Activated CD4-positive, alpha-beta T cell treated with anti-CD3 and anti-CD28 coated beads for 4 hours (primary cell): ENCODE measurements at regions not wholly inside any gene's neighbourhood (a gene's known extent, or its start where the extent isn't known, plus 50 kb on each side); places are given as distances from the start of the nearest gene placed in this dataset.

Experiments used
- DNase-seq, 2 donors: peaks; one replicate each; pipeline ENCODE4 v3.0.0-alpha.2; 2020

DNA sequence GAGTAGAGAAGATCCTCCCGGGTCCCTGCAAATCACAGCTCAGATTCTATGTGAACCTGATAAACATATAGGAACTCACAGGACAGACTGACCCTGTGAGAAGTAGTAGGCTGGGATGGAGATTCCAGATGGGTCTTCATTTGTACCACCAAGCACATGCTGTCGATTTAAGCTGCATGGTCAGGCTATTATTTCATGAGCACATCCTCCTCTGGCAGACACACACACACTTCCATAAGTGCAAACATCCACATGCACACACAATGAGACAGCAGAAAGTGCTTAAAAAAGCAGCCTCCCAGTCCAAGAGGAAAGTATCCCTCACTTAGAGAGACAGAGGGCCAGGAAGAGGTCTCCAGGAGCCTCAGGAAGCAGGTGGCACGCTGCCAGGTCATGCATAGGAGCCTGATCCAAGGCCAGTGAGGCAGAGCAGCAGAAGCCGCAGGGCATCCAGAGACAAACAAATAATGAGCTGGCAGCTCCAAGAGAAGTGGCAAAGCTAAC, 131.8 kb downstream of the UNC5CL start:
- no peak for DNase-seq

DNA sequence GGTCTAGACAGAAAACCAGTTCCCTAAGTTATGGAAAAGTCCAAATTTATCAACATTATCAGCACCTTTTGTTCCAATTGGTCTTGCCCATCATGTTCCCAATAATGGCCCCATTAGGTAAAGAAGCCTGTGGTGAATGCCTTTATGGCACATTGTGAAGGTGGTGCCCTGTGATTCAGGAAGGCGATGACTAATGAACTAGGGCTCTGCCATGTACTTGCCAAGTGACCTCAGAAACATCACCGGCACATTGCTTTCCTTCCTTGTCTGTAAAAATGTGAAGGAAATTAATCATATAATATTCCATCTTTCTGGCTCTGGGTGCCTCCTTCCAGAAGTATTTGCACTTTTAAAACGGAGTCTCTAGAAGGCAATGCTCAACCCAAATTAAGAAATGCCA, 132.3 kb downstream of the UNC5CL start:
- DNase-seq, result no peak

DNA sequence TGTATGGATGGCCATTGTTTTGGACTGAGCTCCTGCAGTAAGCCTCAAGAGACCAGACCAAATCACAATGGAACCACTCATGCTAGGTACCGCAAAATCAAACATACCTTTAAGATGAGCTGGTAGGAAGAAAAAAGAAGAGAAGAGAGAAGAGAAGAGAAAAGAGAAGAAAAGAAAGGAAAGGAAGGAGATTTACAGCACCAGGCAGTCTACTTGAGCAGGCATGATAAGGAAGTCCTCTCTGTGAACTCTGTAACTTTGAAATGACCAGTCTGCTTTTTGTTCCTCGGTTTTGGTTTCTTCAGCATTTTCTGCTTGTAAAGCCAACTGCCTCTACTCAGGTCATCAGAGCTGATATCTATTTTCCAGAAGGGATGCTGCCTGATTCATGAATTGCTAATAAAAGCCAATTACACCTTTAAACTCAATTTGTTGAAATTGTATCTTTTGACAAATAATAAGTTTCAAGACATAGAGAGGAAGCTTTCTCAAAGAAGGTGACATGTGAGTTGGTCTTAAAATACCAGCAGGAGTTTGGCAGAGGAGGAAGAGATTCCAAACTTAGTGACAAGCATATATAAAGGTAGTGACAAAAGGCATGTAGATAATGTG, 134.3 kb downstream of the UNC5CL start:
- no peak for DNase-seq

DNA sequence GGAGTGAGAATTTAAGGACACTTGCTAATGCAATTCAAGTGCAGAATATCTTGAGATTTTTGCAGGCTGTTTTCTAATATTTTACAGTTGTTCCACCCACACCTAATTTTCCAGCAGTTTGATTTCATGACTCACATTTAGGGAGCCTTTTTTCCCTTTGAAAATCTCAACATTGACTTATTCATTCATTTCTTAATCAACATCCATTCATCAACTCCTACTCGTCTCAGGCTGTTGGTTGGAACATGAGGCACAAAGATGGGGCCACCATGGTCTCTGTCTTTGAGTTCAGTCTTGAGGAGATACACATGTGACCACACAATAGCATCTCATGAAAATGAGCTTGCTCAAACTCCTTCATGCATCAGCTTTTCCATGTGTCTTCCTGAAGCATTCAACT, 135.6 kb downstream of the UNC5CL start:
- DNase-seq, result no peak

DNA sequence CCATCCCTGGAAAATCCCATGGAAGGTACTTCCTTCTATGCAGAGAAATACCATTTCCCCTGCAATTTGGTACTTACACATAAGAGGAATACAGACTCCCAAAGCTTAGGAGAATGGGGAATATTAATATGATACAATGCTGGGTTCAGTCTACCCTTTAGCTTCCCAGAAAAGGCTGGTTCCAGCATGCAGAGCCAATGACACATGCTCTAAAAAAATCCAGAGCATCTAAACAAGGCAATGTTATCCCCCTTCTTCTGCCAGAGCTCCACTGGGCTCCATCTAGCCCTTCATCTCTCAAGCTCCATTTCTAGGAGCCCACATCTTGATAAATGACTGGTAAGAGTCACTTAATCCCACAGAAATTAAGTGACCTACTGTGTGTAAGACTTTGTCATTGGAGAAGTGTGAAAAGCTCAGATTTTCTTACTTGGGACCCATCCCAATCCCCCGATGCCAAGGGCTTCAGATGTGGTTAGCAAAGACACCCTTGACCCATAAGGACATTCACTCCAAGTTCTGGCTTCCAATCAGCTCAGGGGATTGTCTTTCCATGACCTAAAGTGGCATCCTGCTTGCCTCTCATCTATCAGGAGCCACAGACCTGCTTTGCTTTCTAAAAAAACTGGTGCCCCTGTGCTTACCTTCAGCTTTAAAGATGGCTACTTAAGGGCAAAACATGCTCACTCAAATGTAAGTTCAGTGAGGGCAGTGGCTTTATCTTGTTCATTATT, 137.5 kb downstream of the UNC5CL start:
- DNase-seq, result no peak

DNA sequence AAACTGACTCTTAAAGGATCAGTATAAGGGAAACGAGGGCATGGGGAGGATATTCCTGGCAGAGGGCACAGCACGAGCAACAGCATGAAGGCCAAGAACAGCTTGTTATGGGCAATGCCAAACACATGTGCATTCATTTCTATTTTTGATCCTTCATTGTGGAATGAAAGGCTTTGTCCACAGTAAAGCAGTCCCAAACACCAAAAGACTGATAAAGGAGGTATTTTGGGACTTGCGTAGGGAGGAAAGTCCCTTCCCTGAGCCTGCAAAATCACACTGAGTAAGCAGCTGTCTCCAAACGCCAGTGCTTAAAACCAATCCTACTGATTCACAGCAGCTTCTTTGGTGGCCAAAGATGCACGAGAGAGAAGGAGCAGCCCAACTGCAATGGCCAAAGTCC, 138.2 kb downstream of the UNC5CL start:
- DNase-seq, result no peak

DNA sequence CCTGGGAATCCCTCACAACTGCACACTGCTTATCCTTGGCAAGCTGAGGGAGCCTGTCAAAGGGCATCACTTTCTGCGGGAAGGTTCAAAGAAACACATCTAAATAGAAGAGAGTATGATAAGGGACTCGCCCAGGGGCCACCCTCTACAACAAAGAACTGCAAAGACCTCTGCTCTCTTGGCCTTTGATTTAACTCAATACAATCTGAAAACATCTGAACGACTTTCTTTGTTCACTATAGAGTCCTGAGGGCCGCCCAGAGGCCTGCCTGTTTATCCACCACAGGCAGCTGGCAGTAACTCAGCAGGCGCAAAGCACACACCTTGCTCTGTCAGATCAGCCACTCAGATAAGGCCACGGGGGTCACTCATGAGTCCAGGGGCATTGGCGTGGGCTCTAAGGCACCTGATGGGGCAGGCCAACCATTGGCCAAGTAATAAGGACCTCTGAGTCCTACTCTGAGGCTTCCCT, 139.3 kb downstream of the UNC5CL start:
- no peak for DNase-seq

DNA sequence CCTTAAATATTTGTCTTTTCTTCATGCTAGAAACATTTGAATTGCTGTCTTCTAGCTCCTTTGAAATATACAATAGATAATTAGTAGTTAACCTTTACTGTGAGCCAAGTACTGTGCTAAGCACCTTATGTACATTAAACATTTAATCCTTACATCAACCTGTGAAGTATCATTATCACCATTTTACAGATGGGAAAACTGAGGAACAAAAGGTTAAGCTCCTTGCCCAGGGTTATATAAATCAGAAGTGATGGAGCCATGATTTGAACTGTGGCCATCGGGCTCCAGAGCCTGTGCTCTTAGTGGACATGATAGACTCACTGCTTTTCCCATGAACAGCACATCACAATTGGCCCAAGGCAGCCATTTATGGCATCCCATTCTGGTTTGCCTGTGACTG, 140.9 kb downstream of the UNC5CL start:
- no peak for DNase-seq

DNA sequence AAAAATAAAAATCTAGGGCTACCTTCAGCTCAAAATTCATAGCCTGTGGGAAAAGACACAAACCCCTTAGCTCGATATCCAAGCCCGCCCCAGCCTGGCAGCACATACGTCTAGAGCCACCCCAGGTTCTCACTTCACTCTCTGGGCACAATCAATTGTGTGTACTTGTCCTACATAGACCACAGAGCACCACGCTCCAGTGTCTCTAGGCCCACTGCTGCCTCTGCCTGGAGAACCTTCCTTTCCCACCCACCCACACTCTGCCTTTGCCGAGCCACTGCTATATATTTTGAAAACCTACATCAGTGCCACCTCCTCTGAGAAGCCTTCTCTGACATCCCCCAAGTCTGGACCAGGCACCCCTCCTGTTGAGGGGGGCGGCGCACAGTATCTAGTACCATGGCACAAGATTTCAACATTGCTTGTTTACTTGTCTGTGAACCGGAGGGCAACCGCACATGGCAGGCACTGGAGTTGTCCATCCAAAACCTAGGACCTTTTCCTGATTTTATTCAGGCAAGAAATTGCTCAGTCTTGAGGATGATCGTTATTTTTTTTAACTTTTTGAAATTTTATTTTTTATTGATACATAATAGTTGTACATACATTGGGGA, 141.5 kb downstream of the UNC5CL start:
- no peak for DNase-seq

DNA sequence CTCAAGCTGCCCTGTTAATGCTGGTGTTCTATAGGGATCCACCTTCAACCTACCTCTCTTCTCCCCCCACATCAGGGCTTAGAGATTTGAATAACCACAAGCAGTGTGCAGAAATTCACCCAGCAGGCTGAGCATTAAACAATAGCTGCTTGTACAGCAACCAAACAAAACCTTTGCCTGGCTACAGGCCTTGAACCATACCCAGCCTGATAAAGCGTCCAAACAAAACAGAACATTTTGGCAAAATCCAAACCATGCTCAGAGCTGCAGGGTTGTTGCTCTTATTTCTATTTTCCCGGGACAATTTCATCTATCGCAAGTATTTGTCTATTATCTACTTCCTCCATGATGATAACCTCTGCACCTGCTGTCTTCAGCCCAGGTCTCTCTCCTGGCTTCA, 142.3 kb downstream of the UNC5CL start:
- DNase-seq, result no peak

DNA sequence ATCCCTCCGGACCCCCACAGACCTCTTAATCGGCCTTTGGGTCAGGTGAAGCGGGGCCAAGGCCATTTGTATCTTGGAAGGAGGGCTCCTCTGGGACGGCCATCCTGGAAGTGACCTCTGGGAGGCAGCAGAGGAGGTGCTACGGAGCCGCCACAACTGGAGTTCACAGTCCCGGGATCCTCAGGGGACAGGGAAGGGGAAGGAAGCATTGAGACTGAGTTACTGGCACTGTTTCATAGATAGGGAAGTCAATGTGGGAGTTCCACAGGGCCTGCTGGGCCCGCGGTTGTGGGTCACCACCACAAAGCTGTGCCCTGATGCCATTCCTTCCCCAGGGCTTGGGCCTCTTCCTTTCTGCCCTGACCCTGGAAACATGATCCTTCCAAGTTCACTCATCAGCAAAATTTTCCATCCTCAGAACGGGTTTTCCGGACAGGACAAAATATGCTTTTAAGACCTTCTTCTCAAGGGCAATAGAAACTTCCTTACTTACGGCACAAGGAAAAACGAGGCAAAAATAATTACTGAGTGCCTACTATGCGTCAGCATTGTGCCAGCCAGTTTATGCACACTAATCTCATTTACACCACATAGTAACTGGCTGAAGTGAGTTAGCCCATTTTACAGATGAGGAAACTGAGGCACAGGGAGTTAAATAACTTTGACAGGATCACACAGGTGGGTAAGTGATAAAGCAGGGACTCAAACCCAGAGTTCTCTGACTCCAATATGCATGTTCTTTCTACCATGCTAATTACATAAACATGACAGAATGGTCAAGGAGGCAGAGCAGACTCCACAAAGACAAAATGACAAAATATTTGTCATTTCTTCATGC, 143.8 kb downstream of the UNC5CL start:
- no peak for DNase-seq

DNA sequence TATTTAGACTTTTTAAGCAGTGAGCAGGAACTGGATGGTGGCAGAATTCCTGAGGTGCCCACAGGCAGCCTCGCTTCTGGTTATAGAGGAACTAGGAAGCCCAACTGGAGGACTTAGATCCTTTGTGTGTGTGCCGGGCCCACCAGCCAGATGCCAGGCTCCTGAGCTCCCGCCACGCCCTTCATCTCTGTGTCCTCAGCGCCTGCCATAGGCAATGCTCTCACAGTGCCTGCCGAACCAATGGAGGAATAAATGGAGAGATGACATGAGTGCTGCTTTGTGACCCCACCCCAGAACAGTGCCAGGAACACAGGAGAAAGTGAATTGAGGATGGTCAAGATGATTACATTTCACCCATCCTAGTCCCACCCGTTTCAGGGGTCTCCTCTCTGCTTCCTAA, 146.0 kb downstream of the UNC5CL start:
- no peak for DNase-seq

DNA sequence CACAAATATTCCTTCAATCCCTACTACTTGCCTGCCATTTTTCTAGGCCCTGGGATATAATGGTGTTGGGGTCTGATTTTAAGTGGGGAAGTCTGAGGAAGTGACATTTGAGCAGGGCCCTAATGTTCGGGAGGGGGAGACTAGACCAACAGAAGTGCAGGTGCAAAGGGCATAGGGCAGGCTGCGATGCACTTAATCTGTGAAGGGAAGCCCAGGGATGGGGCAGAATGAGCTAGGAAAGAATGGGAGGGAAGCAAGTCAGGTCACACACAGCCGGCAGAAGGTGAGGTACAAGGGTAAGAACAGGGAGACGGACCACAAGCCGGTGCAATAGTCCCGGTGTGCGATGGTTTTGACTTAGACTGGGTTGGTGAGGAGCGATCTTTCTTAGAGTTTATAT, 146.8 kb downstream of the UNC5CL start:
- no peak for DNase-seq

DNA sequence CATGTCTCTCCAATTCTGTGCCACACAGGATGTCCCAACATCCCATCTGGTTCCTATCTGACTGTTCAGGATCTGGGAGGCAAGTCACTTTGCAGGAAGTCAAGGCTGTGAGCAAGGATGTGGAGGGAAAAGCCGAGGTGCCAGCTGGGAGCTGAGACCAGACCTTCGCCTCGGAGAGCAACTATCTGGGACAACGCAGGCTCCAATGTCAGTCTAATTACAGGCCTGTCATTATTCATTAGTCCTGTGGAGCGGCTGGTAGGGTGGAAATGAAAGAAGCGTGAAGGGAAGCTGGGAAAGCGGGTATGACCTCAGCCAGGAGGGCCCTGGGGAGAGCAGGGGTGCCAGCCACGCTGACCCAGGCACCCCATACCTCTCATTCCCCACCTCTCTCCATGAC, 147.3 kb downstream of the UNC5CL start:
- DNase-seq, result no peak

DNA sequence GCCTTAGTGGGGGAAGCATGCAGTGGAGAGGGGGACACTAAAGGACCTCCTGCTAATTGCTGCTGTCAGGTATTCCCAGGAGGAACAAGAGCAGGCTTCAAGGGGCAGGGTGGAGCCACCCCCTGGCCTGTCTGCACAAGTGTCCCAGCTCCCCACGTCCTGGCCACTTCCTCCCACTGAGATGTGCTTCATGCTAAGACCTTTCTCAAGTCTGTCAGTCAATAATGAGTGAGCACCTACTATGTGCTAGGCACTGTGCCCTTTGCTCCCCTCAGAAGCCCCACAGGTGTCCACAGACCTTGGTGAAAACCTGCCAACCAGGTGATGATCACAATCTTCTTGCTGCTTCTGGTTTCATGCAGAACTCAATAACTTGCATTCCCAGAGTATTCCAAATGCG, 147.9 kb downstream of the UNC5CL start:
- no peak for DNase-seq

DNA sequence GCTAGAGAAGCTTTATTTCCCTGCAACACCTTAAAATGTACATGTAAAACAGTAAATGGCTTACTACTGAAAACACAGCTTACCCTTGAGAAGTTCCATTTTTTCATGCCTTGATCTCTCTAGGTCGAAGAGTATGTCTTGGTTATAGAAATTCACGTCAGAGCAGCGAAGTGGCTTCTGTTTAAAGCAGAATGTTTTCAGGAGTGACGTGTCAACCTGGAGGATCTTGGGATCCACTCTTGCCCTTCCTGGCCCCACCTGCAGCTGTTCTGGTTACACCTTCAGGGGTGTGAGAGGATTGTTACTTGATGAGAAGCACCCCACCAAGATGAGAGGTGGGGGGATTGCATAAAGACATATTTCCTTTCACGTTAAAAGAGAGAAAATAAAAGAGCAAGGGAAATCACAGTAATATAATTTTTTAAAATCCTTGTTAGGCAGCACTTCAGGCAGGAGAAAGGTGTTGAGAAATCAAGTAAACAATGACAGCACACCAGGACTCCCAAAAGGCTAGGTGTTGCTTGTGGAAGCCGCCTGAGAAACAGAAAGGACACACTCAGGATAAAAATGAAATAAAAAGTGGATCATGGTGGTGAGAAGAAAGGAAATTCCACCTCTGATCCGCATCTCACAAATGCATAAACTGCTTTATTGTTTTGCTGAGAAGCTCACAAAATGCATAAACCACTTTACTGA, 149.7 kb downstream of the UNC5CL start:
- no peak for DNase-seq

DNA sequence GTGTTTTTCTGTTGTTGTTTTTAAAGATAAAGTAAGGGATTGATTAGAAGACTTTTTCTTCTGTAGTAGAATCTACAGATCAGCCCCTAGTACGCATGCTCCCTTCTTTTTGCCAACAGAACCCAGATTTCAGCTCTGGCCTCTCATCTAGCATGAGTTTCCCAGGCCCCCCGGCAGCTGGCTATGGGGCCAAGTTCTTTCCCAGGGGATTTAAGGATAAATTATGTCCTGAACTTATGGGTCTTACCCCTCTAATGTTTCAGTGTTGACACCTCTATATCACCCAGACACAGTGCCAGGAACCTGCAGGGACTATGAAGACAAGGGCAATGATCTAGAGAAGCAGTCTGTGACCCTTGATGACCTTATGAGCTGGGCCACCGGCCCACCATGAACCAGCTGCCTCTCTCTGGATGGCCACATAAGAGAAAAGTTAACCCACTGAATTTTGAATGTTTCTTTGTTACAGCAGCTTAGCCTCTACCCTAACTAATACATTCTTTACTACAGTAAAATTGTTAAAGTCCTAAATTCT, 150.5 kb downstream of the UNC5CL start:
- DNase-seq, result no peak

DNA sequence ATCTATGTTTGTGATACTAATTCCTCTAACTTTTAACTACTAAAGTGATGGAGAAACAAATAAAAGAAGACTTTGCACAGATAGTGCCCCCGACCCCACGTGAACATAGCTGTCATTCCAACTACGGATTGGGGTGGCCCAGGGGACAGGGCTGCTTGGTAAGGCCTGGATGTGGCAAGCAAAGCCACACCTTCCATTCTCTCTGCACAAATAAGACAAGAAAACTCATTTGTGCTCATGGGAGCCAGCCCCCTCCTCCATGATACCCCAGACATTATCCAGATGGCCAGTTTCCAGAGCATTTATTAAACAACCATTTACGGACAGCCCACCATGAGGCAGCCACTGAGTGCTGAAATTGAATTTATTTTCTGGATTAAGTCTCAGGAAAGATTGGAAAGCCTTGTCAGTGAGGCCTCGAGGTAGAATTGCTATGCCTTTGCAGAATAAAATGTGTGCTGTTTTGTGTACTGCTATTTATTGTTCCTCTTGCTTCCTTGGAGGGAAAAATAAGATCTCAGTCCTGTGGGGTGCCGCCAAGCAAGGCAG, 151.2 kb downstream of the UNC5CL start:
- DNase-seq, result no peak

DNA sequence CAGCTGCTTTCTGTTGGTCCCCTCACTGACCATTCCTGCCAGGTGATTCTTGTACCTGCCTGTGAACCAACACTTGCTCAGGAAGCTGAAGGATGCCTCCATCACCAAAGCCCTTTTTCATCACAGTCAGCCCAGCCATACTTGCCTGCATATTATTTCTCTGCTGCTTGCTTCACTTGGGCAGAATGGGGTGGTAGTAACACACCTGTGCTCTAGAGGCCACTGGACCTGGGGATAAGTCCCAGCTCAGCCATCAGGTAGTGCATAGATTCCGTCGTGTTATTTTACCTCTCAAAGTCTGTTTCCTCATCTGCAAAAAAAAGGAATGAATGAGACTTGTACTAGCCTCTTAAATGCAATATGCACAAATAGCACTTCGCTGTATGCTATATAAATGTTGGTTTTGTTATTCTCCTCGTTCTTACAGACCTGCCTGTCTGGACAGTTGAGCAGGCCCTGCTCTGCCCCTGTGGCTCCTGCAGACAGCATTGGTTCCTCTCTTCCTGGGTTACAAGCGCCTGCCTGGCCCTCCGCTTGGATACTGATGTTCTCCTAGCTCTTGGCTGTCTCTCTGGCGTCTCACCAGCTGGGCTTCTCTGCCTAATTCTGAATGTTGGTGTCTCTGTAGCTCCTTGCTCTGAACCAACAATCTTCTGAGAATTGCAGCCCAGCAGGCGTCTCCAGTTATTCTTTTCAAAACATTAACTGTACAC, 151.8 kb downstream of the UNC5CL start:
- no peak for DNase-seq

DNA sequence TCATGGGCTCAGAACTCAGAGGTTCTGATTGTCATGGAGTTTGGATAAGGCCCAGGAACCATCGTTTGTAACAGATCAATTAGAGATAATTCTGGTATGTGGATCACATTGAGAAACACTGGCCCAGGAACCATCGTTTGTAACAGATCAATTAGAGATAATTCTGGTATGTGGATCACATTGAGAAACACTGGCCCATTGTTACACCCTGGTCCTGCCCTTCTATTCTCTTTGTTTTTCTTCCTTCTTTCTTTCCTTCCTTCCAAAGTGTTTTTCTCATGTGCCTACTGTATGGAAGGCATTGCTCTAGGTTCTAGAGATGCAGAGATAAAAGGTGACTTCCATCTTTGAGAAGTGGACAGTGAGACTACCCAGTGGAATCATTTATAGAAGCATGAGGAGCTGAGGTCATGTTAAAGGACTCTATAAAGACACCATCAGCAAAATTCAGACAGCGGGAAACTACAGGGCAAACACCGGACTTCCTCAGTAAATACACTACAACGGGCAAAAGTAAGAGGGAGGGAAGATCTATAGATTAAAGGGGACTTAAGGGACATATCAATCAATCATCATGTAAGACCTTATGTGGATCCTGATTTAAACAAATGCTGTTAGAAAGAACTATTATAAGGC, 153.8 kb downstream of the UNC5CL start:
- no peak for DNase-seq
